Left kidney (tissue), 1 donor: ENCODE measurements at regions not wholly inside any gene's neighbourhood (a gene's known extent, or its start where the extent isn't known, plus 50 kb on each side); places are given as distances from the start of the nearest gene placed in this dataset.

Source experiments
- DNase-seq: peaks from one replicate; pipeline ENCODE4 v3.0.0-alpha.2; 2013

DNA sequence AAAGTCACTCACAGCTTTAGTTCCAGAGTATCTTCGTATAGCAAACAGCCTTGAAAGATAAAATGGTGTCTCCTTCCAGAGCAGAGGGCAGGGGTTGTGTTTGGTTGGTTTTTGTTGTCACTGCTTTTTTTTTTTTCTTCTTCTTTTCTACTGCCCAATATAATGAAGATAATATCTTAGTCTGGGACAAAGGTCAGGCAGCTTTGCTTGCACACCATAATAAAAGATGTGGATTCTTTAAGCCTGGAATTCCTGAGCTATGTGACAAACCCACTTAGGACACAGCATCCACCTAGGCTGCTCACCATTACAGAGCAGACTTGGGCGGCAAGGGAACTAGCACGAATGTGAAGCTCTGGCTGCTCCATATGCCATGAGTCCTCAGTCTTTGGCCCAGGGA is 165.6 kb upstream of the MIR17HG start:
- no peak for DNase-seq

DNA sequence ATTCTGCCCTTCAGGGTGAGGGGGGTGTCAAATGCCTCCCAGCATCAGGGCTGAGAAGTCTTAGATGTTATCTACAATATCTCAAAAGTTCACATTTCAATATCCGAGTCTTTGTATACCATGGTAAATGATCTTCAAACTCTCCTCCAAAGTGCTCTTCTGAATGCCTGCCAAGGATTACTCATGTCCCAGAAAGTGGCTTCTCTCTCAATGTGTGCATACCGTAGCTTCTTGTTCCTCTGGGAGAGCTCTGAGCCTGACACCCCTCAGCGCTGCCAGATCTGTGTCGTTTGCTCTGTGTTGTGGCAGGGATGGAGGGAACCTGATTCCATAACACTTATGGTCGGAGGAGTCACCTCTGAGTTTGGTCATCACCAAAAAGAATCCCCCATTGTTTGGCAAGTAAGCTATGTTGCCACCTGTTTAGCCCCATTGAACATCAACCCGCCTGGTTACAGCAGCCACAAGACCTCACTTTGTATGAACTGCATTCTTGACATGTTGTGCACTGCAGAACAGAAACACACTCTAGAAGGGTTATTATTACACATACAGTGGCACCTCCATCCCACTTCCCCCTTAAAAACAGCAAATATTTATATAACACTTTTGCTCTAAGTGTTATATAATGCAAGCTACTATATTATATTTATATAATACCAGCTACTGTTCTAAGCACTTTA is 163.1 kb upstream of the MIR17HG start:
- DNase-seq = no peak

DNA sequence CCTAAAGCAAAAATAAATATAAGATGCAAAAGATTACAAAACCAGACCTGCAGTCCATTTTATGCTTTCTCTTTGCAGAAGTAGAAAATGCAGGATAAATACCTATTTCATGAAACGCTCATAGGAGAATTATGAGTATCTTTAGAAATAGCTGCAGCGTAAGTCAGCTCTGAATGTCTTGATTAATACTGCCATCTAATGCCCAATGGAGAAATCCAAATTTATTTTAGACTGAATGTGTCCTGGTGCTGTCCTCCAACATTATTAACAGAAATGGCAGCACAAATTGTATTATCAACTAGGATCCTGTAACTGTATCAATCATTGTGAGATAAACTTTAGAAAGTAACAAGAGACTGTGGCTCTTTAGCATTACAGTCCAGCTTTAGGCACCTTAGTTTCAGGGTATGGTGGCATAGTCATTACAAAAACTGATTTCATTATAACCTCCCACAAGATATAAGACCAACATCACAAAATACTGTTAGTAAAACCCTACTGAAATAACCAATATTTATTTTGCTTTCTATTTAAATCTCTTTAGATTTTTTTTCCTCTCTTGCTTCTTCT is 162.1 kb upstream of the MIR17HG start:
- peak; percentile 38 for DNase-seq

DNA sequence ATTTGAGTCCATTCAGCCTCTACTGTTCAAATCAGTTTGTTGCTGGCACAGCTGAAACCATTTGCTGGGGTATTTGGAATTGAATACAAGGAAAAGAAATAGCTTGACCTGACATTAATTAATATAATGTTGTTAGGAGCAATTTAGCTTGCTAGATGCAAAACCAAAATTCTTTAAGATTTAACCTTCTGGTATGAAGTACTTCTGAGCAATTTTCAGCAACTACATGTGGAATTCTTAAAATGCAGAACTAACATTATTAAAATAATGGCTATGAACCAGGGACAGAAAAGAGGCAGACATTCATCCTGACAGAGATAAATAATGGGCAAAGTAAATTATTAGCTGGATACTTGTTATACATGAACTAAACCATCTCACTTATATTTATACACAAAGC is 160.0 kb upstream of the MIR17HG start:
- no peak for DNase-seq

DNA sequence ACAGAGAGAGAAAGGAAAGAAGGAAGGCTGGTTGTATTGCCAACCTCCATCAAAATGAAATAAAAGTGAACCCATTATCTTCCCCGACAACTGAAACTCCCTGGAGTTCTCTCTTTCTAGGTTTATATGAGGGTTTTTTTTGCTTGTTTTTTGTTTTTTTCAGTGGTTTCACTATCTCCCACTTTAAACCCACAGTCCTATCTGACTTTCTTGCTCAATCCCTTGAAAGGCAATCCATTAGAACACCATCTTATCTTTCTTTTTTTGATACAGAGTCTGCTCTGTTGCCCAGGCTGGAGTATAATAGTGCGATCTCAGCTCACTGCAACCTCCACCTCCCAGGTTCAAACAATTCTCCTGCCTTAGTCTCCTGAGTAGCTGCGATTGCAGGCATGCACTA is 158.0 kb upstream of the MIR17HG start:
- DNase-seq = no peak

DNA sequence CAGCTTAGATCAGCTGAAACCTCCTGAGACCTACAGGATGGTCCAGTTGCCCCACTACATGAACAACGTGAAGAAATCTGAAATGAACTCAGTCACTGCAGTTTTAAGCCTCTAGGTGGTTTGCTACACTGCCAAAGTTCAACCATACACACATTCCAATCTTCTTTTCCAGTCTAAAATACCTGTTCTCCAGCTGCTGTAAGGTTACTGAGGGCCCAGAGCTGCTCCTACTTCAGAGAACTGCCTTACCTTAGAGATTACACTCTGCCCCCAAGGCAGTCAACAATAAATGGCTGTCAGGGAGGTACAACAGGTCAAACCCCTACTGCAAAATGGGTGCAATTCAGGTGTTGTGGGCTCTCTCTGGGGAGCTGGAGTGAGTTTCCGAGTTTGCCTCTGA is 154.1 kb upstream of the MIR17HG start:
- DNase-seq = no peak

DNA sequence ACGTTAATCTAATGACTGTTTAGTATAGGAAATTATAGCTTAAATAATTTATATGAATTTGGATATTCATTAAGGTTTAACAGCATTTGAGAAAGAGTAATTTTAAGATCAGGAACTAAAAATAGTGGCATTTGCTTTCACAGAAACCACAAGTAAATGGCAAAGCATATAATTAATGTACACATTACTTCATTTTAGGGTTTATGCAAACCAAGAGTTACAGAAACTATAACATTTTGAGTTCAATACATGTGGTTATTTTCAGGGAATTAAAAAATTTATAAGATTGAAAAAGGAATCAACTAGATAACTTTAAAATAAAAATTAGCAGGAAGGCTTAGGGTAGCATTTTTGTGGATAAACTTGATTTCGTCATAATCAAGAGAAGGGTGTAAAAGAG is 151.7 kb upstream of the MIR17HG start:
- no peak for DNase-seq

DNA sequence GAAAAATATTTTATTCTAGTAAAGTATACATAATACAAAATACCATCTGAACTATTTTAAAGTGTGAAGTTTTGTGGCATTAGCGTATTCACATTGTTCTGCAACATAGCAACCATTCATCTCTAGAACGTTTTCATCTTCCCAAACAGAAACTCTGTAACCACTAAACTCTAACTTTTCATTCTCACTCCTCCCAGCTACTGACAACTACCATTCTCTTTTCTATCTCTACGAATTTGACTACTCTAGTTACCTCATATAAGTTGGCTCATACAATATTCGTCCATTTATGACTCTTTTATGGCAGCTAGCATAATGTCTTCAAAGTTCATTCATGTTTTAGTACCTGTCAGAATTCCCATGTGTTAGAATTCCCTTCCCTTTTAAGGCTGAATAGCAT is 150.5 kb upstream of the MIR17HG start:
- DNase-seq = no peak

DNA sequence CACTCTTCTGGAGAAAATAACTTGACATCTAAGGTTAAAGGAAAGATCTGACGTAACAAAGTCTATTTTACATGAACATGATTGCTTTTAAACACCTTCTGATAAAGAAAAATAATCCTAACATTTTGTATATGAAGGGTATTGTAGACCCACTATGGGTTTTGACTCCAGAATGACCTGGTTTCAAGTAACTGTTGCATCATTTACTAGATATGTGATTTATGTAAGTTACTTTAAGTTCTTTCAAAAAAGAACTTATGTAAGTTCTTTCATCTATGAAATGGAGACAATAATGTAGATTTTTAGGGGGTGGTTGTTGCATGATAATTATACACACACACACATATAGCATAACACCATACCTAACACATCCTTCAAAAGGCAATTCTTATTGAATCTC is 147.6 kb upstream of the MIR17HG start:
- DNase-seq = no peak

DNA sequence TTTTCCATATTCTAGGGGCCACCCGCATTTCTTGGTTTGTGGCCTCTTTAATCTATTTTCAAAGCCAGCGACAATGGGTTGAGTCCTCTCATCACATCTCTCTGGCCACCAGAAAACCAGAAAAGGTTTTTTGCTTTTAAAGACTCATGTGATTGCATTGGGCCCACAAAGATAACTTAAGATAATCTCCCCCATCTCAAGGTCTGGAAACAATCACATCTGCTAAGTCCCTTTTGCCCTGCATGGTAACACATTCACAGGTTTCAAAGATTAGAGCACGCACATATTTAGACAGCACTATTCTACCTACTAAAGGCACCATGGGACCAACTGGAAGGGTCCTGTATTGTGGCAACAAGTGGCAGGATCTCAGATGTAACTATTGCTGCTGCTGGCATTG is 147.0 kb upstream of the MIR17HG start:
- DNase-seq = no peak

DNA sequence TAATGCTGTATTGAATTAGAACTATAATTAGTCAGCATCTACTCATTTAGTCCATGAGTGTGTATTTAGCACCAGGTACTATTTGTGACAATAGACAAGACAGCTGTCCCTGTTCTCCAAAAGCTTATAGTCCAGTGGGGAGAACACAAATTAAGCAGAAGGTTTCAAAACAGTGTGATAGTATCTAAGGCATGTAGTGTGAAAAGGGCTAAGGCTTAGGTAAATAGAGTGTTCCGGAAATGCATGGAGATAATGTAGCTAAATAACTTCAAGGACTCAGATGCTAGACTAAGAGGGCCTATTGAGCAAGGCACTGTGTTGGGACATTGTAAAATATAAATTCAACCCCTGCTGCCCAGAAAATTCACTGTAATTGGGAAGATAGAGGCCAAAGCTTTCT is 144.1 kb upstream of the MIR17HG start:
- DNase-seq = no peak

DNA sequence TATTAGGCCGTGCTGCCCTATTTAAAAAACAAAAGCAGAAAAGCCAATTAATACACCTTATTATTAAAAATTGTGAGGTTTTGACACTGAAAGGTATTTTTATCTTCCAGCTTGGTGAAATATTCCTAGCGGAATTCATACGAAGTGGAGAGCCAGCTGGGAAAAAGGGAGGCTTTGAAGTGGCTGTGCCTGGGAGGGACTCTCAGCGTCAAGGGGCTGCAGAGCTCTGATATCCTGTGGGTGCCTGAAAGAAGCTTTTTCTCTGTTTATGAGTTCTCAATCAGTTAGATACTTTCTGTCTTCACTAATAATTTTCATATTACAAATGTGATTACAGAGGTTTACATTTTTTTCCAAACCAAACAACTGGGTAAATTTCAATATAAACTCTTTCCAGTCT is 140.2 kb upstream of the MIR17HG start:
- no peak for DNase-seq

DNA sequence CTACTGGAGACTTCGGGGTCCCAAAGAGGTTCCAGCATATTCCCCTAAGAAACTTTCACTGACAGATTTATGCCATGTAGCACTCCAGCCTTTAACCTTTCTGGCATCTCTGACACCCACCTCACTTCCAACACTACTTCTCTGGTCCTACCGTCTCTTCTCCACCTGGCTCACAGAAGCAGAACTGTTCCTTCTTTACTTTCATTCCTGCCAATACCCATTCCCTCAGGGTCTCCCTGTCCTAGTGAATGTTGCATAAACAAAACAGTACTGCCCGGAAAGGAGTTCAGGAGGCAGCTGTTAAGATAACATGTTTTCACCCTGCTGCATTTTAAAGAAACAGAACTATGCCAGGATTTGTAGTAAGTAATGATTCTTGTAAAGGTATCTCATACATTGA is 136.0 kb upstream of the MIR17HG start:
- DNase-seq = no peak

DNA sequence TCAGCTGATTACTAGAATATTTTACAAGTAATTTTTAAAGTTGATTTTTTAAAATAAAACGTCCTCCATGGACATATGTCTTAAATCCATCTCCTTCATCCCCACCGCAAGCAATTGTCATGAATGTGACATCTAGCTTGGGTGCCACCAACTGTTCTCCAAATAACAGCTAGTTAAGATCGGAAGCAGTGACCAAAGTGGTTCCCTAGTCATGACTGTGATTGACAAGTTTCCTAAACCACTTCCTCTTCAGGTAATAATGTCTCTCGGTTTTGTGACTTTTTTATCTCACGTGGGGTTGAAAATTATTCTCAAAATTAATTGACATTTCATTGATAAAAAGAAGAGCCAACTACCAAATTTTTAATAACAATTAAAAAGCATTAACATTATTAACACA is 135.3 kb upstream of the MIR17HG start:
- no peak for DNase-seq

DNA sequence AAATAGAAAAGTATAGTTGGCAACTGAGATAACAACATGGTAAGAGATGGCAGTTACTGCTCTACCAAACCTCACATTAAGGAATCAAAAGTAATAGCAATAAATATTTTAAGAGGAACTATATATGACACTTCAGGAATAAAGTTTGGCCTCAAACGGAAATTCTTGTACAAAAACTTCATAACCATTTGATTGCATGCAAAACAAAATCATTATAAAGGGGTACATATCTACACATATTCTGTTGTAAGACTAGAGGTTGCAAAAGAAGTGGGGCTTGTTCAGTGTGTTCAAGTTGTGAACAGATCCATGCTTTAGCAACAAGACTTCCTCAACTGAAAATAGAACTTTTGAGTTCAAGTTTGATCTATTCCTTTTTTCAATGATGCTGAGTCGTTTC is 133.5 kb upstream of the MIR17HG start:
- no peak for DNase-seq

DNA sequence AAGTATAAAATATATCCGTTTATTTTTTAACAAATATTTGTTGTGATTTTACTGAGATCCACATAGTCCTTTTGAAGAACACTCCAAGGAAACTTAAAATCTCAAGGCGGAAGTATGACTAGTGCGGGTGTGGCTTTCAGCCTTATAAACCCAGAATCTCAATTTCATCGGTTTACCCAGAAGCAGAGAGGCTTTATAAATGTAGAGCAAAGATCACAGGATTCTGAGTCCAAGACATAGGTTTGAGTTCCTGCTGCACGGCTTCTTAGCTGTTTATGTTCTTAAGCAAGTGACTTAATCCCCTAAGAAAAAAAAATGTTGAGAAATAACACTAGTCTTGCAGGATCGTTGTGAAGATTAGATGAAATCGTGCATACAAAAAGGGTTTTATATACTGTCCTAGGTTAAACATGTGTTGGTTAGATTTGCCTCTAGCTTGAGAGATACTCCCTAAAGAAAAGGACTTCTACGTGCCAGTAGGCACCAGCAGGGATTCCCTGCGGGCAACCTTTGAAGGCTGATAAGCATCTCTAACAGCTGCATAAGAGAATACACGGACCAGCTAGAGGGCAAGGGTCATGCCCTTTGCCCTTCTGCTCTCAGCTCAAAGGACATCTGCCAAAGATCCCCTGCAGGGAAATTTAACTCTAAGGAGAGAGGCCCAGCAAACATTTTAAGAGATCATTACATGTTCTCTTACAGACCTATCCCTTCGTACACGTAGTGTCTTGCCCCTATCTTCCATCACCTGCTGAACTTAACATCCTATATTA is 130.4 kb upstream of the MIR17HG start:
- no peak for DNase-seq

DNA sequence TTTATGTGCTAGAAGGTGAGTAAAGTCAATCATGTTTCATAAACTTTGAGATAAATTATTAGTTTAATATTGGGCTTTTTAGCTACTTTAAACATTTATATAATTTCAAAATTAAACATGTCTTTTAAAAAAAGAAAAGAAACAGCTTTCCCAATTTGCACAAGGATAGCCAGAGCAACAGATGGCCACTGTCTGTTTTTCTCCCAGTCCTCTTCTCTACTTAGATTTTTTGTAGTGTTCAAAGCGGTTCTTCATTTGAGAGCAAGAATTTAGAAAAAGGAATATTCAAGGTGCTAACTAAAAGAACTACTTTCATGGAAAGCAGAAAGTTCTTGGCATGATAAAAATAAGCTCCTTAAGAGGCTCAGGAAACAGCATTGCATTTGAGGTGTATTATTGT is 128.3 kb upstream of the MIR17HG start:
- no peak for DNase-seq

DNA sequence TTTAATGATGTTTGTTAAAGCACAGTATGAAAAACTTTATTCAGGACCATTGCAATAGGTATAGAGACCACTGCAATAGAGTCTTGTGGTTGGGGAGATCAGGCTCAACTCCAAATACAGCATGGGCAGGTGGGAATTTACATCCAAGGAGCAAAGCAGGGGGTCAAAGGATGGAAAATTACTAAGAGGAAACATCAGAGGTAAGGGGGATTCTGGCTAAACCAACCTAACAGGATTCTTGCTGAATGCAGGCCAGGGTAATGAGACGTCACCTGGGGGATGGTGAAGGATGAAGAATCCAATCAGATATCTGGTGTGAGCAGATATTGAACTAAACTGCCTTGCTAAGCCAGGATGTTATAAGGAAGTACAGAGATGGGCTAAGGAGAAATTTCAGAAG is 126.6 kb upstream of the MIR17HG start:
- no peak for DNase-seq

DNA sequence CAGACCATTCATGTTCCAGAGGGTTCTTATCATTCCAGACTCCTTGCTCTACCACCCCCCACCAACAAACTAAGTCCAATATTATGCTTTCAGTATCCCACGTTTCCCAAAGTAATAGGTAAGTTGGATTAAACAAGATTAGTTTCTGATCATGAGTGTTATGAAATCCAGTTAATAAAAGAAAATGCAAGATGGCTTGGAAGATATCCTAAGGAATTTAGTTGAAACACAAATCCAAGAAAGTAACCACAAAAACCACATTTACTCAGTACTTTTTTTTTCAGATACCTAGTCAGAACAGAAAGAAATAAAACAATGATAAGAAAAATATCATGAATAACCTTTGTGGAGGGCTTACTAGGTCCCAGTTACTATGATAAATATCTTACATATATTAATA is 119.4 kb upstream of the MIR17HG start:
- DNase-seq = no peak

DNA sequence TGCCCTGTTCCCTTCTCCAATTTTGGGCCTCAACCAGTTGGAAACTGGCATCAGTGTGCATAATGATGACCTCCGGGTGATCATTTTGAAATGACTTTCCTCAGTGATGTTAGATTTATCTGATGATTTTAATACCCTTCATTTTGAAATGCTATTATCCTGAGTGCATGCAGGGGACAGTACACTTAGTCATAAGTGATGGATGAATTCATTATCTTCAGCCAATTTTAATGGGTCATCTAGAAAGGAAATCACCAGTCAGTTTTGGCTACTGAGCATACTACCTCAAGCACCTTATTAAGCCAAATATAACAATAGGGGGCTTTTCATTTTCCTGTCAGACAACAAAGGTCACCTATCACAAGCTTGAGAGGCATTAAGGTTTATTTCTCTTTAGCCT is 118.5 kb upstream of the MIR17HG start:
- DNase-seq = no peak

DNA sequence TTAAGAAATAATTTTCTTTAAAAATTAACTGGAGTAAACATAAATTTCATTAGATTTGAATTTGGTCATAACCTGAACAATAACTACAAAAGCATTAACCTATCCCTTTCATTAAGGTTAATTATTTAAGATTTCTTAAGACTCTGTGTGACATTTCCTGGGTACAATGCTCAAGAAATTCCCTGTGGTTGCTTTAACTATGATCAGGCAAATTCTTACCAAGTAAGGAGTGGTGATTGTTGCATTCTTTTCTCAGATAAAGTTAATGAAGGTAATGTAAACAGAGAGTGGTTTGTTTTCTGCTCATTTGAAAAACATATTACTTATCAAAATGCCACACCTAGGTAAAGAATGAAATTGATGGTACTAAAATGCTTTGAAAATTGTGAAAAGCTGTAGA is 114.8 kb upstream of the MIR17HG start:
- no peak for DNase-seq

DNA sequence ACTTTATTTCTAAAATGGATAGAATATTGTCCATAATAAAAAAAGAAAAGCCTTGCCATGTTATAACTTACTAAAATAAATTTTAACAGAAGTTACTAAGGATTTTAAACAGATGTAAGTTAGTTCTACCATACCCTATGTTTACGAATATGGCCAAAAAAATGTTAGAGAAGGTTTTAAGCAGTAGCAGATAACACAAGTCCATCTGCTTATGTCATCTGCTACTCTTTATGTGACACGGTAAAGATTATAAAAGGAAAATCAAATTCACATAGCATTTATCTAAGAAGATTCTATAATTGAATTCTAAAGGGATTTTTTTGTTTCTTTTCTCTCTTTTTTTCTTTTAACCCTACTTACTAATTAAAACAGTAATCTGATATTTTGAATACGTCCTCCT is 114.2 kb upstream of the MIR17HG start:
- DNase-seq = no peak

DNA sequence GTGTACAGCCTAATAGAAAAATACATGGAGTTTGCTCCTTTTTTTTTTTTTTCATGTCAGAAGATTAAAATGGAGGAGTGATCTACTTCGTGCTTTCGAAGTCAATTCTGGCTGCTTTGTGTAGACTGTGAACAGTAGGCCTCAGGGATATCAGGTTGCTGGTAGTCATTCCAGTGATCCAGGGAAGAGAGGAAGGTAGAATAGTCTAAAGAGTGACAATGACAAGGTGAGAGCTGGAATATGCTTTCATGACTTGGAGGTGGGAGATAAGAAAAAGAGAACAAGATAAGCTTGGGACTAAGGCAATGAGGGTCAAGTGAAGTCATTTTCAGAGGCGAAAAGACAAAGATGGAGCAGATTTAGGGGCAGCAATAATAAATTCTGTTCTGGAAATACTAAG is 111.3 kb upstream of the MIR17HG start:
- no peak for DNase-seq

DNA sequence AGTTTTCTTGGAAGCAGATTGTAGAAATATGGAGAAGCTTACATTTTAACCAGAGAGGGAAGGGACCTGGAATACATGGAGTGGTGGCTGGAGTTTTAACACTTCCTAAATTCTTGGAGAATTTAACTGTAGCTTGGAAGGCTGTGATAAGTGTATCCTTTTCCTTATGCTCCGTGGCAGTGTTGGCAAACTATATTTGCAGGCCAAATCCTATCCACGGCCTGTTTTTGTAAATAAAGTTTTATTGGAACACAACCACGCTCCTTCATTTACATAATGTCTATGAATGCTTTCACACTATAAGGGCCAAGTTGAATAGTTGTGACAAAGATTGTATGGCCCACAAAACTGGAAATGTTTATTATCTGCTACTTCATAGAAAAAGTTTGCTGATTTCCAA is 110.6 kb upstream of the MIR17HG start:
- no peak for DNase-seq
